Astrocyte (in vitro differentiated cells and primary cell): ENCODE measurements at regions not wholly inside any gene's neighbourhood (a gene's known extent, or its start where the extent isn't known, plus 50 kb on each side); places are given as distances from the start of the nearest gene placed in this dataset.

Experiments used
- DNase-seq: peaks from one replicate; pipeline ENCODE4 v3.0.0-alpha.2; 2010; ENCODE audit warnings: low read depth
- FAIRE-seq: peaks from 2 replicates; lab custom pipeline; 2011; peaks lifted over from hg19 to GRCh38; lab: Jason Lieb, UNC
- H2AFZ ChIP-seq: 2 replicates; pipeline ENCODE4 v1.6.0; 2012; ENCODE audit warnings: low read depth, low read length, inconsistent platforms
- H3K27ac ChIP-seq: 2 replicates; pipeline ENCODE4 v1.5.1; 2011; ENCODE audit warnings: low read depth, low read length, inconsistent platforms
- H3K27me3 ChIP-seq: 2 replicates; pipeline ENCODE4 v1.6.0; 2011; ENCODE audit warnings: low read length, inconsistent platforms; ENCODE audit not compliant: insufficient read depth
- H3K36me3 ChIP-seq: 2 replicates; pipeline ENCODE4 v1.5.1; 2011; ENCODE audit warnings: low read length, inconsistent platforms; ENCODE audit not compliant: insufficient read depth
- H3K4me1 ChIP-seq: 2 replicates; pipeline ENCODE4 v1.5.1; 2011; ENCODE audit warnings: low read length, inconsistent platforms; ENCODE audit not compliant: insufficient read depth
- H3K4me2 ChIP-seq: 2 replicates; pipeline ENCODE4 v1.6.0; 2012; ENCODE audit warnings: low read length, inconsistent platforms
- H3K4me3 ChIP-seq: 2 replicates; pipeline ENCODE4 v1.5.1; 2011; ENCODE audit warnings: low read depth, mild to moderate bottlenecking, low read length, inconsistent platforms; ENCODE audit not compliant: insufficient read depth
- H3K79me2 ChIP-seq: 2 replicates; pipeline ENCODE4 v1.6.0; 2012; ENCODE audit warnings: mild to moderate bottlenecking, low read length, inconsistent platforms; ENCODE audit not compliant: insufficient read depth
- H3K9ac ChIP-seq: 2 replicates; pipeline ENCODE4 v1.6.0; 2012; ENCODE audit warnings: mild to moderate bottlenecking, low read length, inconsistent platforms
- H3K9me3 ChIP-seq: 2 replicates; pipeline ENCODE4 v1.5.1; 2012; ENCODE audit warnings: low read depth, mild to moderate bottlenecking, low read length, inconsistent platforms; ENCODE audit not compliant: insufficient read depth
- H4K20me1 ChIP-seq: 2 replicates; pipeline ENCODE4 v1.6.0; 2012; ENCODE audit warnings: low read length, inconsistent platforms; ENCODE audit not compliant: insufficient read depth
- H3K27ac Mint-ChIP-seq: one replicate; pipeline ENCODE4 v1.8.0; 2021; ENCODE audit warnings: mild to moderate bottlenecking, mixed read lengths; ENCODE audit not compliant: unreplicated experiment
- H3K27me3 Mint-ChIP-seq: one replicate; pipeline ENCODE4 v1.8.0; 2021; ENCODE audit warnings: low read depth, mixed read lengths; ENCODE audit not compliant: unreplicated experiment
- H3K36me3 Mint-ChIP-seq: one replicate; pipeline ENCODE4 v1.8.0; 2021; ENCODE audit warnings: low read depth, mixed read lengths; ENCODE audit not compliant: unreplicated experiment
- H3K4me1 Mint-ChIP-seq: one replicate; pipeline ENCODE4 v1.8.0; 2021; ENCODE audit warnings: low read depth, mixed read lengths; ENCODE audit not compliant: unreplicated experiment
- H3K4me3 Mint-ChIP-seq: one replicate; pipeline ENCODE4 v1.8.0; 2021; ENCODE audit warnings: mild to moderate bottlenecking, moderate library complexity, mixed read lengths; ENCODE audit not compliant: unreplicated experiment
- H3K9me3 Mint-ChIP-seq: one replicate; pipeline ENCODE4 v1.8.0; 2021; ENCODE audit warnings: mild to moderate bottlenecking, mixed read lengths; ENCODE audit not compliant: unreplicated experiment
- CTCF ChIP-seq: IDR thresholded peaks from 2 replicates; pipeline ENCODE4 v1.5.1; 2011; ENCODE audit warnings: low read depth, mild to moderate bottlenecking, inconsistent platforms, low read length, moderate library complexity; ENCODE audit not compliant: insufficient read depth
- EZH2 ChIP-seq: IDR thresholded peaks from 2 replicates; pipeline ENCODE4 v1.6.1; 2012; ENCODE audit warnings: mild to moderate bottlenecking, low read length, inconsistent platforms; ENCODE audit not compliant: insufficient read depth

GRCh38 chr20:53873230-53873604, 197.2 kb downstream of the BCAS1 start:
- Histone ChIP-seq H3K9me3 (no peaks in the 10 kb centered on the region), H3K27ac (no peak overlapping the region), H3K4me1 (peaks cover 23% of the 10 kb centered on the region), H3K79me2 (no peaks in the 10 kb centered on the region), H3K4me3 (no peak overlapping the region), H3K4me2 (peak overlapping the region; percentile 64), H3K9ac (peak overlapping the region; percentile 66), H3K36me3 (no peaks in the 10 kb centered on the region), H2AFZ (peak overlapping the region; percentile 77), H3K27me3 (no peaks in the 10 kb centered on the region), H4K20me1 (no peaks in the 10 kb centered on the region)
- no peak overlapping the region for H3K27ac Mint-ChIP-seq
- peaks cover 2% of the 10 kb centered on the region for H3K9me3 Mint-ChIP-seq
- TF ChIP-seq CTCF = no peak
- no peak for TF ChIP-seq EZH2
- FAIRE-seq (no peak), DNase-seq (no peak)
- peaks cover 5% of the 10 kb centered on the region for H3K27me3 Mint-ChIP-seq
- H3K36me3 Mint-ChIP-seq = no peaks in the 10 kb centered on the region
- H3K4me1 Mint-ChIP-seq = peaks cover 19% of the 10 kb centered on the region
- H3K4me3 Mint-ChIP-seq = no peak overlapping the region

- Histone ChIP-seq H3K9me3 (no peaks in the 10 kb centered on the region), H3K27ac (peak overlapping the region; percentile 67), H3K9ac (peak overlapping the region; percentile 66), H4K20me1 (no peaks in the 10 kb centered on the region), H3K36me3 (no peaks in the 10 kb centered on the region), H3K4me1 (peaks cover 23% of the 10 kb centered on the region), H3K4me3 (peak overlapping the region; percentile 32), H3K27me3 (no peaks in the 10 kb centered on the region), H3K79me2 (no peaks in the 10 kb centered on the region), H3K4me2 (peak overlapping the region; percentile 64), H2AFZ (peak overlapping the region; percentile 77)
- Mint-ChIP-seq H3K4me3 (no peak overlapping the region), H3K4me1 (peaks cover 19% of the 10 kb centered on the region), H3K27ac (peak overlapping the region; percentile 94), H3K36me3 (no peaks in the 10 kb centered on the region), H3K9me3 (no peaks in the 10 kb centered on the region), H3K27me3 (peaks cover 5% of the 10 kb centered on the region)
- FAIRE-seq (no peak), DNase-seq (no peak)
- no peak for TF ChIP-seq CTCF
- no peak for TF ChIP-seq EZH2
Observed at GRCh38 chr20:53872561-53873229, 197.7 kb downstream of the BCAS1 start.

GRCh38 chr20:53872081-53872541, 198.3 kb downstream of the BCAS1 start:
- H3K4me2 ChIP-seq = peak overlapping the region; percentile 64
- peak overlapping the region; percentile 66 for H3K9ac ChIP-seq
- no peaks in the 10 kb centered on the region for H3K27me3 ChIP-seq
- H3K79me2 ChIP-seq = no peaks in the 10 kb centered on the region
- Mint-ChIP-seq H3K4me1 (peaks cover 21% of the 10 kb centered on the region), H3K27me3 (peaks cover 5% of the 10 kb centered on the region), H3K9me3 (no peaks in the 10 kb centered on the region), H3K36me3 (no peaks in the 10 kb centered on the region), H3K27ac (peak overlapping the region; percentile 94), H3K4me3 (no peak overlapping the region)
- FAIRE-seq (peak; percentile 60), DNase-seq (no peak)
- H3K36me3 ChIP-seq = no peaks in the 10 kb centered on the region
- H3K27ac ChIP-seq = peak overlapping the region; percentile 67
- no peak overlapping the region for H3K4me3 ChIP-seq
- TF ChIP-seq EZH2 (no peak), CTCF (no peak)
- H3K4me1 ChIP-seq = peaks cover 24% of the 10 kb centered on the region
- peak overlapping the region; percentile 77 for H2AFZ ChIP-seq
- no peaks in the 10 kb centered on the region for H3K9me3 ChIP-seq
- H4K20me1 ChIP-seq = no peaks in the 10 kb centered on the region
